ENCODE measurements at regions not wholly inside any gene's neighbourhood (a gene's known extent, or its start where the extent isn't known, plus 50 kb on each side); places are given as distances from the start of the nearest gene placed in this dataset.

GRCh38 chr10:30118590-30118989 lies 59.2 kb upstream of the JCAD start:
- no peak for DNase-seq

GRCh38 chr10:30117812-30118501 lies 58.6 kb upstream of the JCAD start:
- DNase-seq, result no peak

- no peak for DNase-seq
Measured at GRCh38 chr10:30116041-30116491, 56.7 kb upstream of the JCAD start.

- no peak for DNase-seq
Measured at GRCh38 chr10:30115626-30115940, 56.2 kb upstream of the JCAD start.

- no peak for DNase-seq
Measured at GRCh38 chr10:30114881-30115625, 55.7 kb upstream of the JCAD start.

GRCh38 chr10:30114401-30114800 lies 55.0 kb upstream of the JCAD start:
- DNase-seq, result no peak

- peak; percentile 50 to 54 for DNase-seq
Measured at GRCh38 chr10:30111340-30112022, 52.1 kb upstream of the JCAD start.

Data from right lung (tissue), 2 donors.